Left colon (tissue), 2 donors: ENCODE measurements at regions not wholly inside any gene's neighbourhood (a gene's known extent, or its start where the extent isn't known, plus 50 kb on each side); places are given as distances from the start of the nearest gene placed in this dataset.

Experiments used
- ATAC-seq: fragments of 200-7000 bp; cut with Tn5 transposase; one replicate; pipeline ENCODE4 v1.9.1; 2020; ENCODE audit warnings: mild to moderate bottlenecking, moderate library complexity
- DNase-seq, 2 donors: peaks; one replicate each; pipeline ENCODE4 v3.0.0-alpha.2; 2020
- intact Hi-C, 2 donors: fragments of 100-400 bp; cut with DNase I in 1 of 2; cut with micrococcal nuclease in 1 of 2; formaldehyde crosslinking; loops; one replicate each; pipeline versions ENCODE4 v1.11.2 to v1.14.0; 2022; cut with DNase I, micrococcal nuclease
- donor health status: DM: no; HTN: no; CAD: no.
- donor health status: DM: yes; HTN: yes; CAD: no.

DNA sequence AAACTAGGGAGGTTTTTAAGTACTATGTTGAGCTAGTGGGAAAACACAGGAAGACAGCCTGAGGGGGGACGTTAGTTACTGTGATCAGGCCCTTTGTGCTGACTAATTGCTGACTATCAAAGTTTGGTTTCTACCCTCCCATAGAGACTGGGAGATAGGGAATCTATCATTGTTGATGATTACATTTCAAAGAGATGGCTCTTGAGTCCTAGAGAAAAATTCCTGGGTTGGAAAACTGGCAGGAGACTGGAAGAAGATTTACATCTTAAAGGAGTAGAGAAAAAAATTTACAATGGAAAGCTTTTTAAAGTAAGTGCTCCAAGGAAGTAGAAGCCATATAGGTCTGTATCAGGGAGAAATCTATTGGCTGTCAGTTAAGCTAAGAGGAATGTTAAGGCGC lies 522.0 kb upstream of the KLHL1 start:
- intact Hi-C loops = no loop called here
- ATAC-seq (no peak), DNase-seq (no peak)

- intact Hi-C loops = no loop called here
- ATAC-seq (no peak), DNase-seq (no peak)
Measured at GRCh38 chr13:70623239-70623638, 515.0 kb upstream of the KLHL1 start.

- DNase-seq (no peak), ATAC-seq (no peak)
- intact Hi-C loops = no loop called here
Measured at GRCh38 chr13:70622796-70623195, 514.5 kb upstream of the KLHL1 start.

- intact Hi-C loops = loop anchor here in 1 of 2 donors (10.0 kb wide), 1 partner anchor 1535 kb away; no protein-coding TSS in a partner anchor
- no peak for ATAC-seq
Measured at GRCh38 chr13:70619936-70620335, 511.7 kb upstream of the KLHL1 start.

DNA sequence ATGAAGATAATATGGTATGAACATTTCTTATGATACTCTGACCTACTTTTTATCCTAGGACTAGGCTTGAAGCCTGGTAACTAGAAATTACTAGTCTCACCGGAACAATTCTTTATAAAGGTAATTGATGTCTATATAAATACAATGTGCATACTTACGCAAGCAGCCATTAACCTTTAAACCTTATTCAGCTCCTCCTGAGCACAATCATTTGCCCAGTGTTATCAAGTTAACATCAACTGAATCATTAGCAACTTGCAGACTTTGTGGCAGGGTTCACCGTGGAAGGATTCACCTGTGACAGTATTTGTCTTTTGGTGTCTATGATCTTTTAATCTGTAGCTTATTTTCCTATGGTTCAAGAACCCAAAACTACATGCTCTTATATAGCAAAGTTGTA lies 508.6 kb upstream of the KLHL1 start:
- no peak for ATAC-seq
- intact Hi-C loops = loop anchor here in 1 of 2 donors (10.0 kb wide), 1 partner anchor 1538 kb away; no protein-coding TSS in a partner anchor
- no peak for DNase-seq

More at GRCh38 chr13:70619936-70620335, 511.7 kb upstream of the KLHL1 start:
- no peak for DNase-seq

DNA sequence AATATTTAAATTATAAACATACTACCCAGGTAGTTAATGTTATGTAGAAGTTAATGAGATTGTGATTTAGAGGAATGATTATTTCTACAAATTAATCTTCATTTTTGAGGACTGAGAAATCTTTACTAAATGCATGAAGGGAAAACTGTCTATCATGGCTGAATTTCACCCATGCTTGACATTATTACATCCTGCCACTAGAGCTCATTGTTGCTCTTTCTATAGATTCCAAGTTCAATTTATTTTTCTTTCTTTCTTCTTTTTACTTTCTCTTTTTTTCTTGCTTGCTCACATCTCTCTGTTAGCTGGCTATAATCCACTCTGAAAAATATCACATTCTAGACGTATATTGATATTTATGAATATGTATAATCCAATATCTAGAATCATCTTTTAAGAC lies 505.0 kb upstream of the KLHL1 start:
- intact Hi-C loops = loop anchor here in 1 of 2 donors (10.0 kb wide), 1 partner anchor 1542 kb away; no protein-coding TSS in a partner anchor
- DNase-seq (no peak), ATAC-seq (no peak)

- ATAC-seq (no peak), DNase-seq (no peak)
- intact Hi-C loops = loop anchor here in 1 of 2 donors (10.0 kb wide), 1 partner anchor 1542 kb away; no protein-coding TSS in a partner anchor
Measured at GRCh38 chr13:70612881-70613280, 504.6 kb upstream of the KLHL1 start.

- no peak for DNase-seq
- intact Hi-C loops = no loop called here
- ATAC-seq = no peak
Measured at GRCh38 chr13:70604448-70604847, 496.2 kb upstream of the KLHL1 start.

DNA sequence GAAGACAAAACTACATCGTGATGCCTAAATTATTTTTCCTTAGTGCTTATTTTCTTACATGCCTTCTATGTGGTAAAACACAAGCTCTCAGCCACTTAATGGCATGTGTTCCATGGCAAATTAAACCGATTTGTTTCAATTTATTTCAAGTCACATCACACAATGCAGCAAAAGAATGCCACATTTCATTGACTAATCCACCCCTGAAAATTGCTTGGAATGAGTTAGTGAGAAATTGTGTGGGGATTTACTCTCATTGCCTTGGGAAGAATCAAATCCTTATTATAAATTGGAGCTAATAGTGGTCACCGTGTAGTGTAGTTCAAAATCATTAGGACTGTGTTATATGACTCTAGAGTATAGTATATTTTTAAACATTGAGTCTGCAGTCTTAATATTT lies 485.5 kb upstream of the KLHL1 start:
- DNase-seq = no peak
- no peak for ATAC-seq
- intact Hi-C loops = no loop called here

DNA sequence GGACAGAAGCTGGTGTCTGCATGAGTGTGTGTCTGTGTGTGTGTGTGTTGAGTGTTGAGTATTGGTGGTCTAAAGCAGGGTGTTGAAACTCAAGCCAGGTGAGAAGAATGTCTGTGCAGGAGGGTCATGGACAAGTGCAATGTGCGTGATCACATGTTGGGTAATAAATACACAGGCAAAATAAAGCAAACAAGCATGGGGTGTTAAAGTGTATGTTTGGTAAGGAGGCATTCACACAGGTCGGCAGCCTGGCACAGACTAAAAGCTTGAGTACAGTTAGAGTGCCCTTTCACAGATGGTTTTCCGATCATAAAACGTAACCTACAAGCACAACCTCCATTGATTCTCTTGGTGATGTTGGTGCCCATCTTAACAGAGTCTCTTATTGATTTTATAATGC lies 476.9 kb upstream of the KLHL1 start:
- intact Hi-C loops = no loop called here
- no peak for ATAC-seq

GRCh38 chr13:70580825-70581224 lies 472.6 kb upstream of the KLHL1 start:
- no peak for DNase-seq
- intact Hi-C loops = no loop called here
- ATAC-seq = no peak

More for the DNA sequence above, 476.9 kb upstream of the KLHL1 start:
- DNase-seq = no peak

GRCh38 chr13:70579941-70580340 lies 471.7 kb upstream of the KLHL1 start:
- intact Hi-C loops = no loop called here
- no peak for ATAC-seq

GRCh38 chr13:70571221-70571620 lies 463.0 kb upstream of the KLHL1 start:
- ATAC-seq (no peak), DNase-seq (no peak)
- intact Hi-C loops = no loop called here

More at GRCh38 chr13:70579941-70580340, 471.7 kb upstream of the KLHL1 start:
- no peak for DNase-seq

DNA sequence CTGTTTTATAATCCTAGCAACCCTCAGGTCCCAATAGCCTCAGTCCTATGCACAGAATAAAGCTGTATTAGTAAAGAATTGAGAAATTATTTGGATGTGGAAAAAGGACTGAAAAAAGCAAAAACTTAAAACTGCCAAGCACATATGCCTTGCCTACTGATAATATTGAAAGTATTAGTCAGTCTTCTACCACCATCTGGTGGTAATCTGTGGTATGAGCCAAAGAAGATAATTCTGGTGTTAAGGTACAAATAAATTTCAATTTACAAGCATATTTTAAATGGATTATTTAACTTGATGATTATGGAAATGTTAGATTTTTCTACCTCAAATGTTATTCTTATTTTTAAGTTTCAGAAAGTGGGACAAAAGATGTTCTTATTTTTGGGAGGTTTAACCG lies 460.3 kb upstream of the KLHL1 start:
- intact Hi-C loops = no loop called here
- DNase-seq = no peak
- ATAC-seq = peak; percentile 55

DNA sequence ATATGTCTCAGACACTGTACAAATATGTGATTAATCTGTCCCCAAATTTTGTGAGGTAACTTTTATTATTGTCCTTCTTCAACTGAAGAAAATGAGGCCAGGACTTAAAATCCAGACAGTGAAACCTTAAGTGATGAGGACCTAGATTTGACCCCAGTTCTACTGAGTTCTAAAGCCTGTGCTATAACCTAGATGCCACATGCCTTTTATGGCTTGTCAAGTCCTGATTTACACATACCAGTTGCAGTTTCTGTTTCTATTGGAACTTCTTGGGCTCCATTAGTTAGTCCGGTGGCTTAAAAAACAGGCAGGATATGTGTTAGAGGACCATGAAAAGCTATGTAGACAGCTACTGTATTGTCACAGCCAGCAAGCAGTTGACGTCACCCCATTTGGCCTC lies 436.5 kb upstream of the KLHL1 start:
- DNase-seq (no peak), ATAC-seq (no peak)
- intact Hi-C loops = no loop called here

GRCh38 chr13:70541451-70541850 lies 433.2 kb upstream of the KLHL1 start:
- no peak for DNase-seq
- no peak for ATAC-seq
- intact Hi-C loops = no loop called here

DNA sequence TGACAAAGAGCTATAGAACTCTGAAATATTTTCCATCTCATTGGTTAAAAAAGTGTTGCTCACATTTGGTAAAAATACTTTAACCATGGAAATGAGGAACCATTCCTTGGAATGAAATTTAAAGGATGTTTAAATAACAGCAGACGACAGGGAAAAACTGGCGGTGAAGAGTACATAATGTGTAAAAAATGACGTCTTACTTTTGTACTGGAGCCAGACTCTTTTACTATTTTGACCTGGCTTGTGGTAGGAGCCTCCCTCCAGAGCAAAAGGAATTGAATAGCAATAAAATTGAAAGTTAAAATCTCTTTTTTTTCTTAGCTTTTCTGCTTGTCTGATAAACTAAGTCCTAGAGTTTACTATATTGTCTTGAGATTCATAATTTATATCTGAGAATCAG lies 426.2 kb upstream of the KLHL1 start:
- no peak for ATAC-seq
- DNase-seq = no peak
- intact Hi-C loops = no loop called here

DNA sequence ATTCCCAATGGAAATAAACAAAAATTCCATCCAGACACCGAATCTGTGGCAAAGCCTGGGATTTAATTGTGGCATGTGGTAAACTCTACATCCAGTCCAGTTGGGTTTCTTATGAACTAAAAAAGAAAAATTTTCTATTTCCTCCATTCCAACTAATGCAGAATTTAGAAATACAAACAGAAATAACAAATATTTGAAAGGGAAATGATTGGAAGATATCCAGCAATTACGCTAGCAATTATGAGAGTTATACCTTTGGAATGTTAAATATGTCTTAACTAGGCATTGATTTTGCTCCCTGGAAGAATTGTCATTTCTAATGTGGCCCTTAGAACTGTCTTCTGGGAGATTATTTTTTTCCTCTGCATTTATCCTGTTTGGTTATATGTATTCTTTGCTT lies 421.4 kb upstream of the KLHL1 start:
- intact Hi-C loops = no loop called here
- DNase-seq (no peak), ATAC-seq (no peak)

DNA sequence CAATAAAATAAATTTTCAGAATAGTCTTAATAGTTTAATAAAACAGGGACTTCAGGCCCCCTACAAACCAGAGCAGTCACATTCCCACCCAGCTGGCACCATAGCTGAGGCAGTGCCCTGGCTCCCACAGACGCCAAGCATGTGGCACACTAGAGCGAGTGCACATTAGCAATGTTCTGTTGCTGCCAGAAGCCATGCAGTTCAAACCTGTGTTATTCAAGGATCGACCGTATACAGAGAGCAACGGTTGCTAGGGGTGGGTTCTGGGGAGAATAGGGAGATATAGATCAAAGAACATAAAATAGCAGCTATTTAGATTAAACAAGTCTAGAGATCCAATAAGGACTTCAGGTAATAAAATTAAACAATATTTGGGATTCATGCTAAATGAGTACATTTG lies 419.3 kb upstream of the KLHL1 start:
- no peak for ATAC-seq
- no peak for DNase-seq
- intact Hi-C loops = no loop called here

DNA sequence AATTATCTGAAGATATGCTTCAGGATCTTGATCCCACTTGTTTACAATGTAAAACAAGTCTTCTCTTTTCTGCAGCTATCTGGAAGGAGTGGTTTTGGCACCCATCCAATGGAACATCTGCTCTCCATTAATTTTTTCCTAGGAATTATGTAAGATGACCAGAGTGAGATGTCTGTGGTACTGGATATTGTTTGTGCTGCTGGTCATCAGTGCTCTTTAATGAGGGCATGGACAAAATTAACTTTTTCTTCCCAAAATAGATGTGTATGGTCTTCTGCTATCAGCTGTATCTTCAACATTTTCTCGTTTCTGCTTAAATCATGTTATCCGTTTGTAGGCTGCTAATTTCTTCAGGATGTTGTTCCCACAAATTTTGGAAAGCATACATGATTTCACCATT lies 415.4 kb upstream of the KLHL1 start:
- intact Hi-C loops = no loop called here
- ATAC-seq (no peak), DNase-seq (no peak)

- no peak for ATAC-seq
- intact Hi-C loops = no loop called here
Measured at GRCh38 chr13:70520275-70521036, 412.2 kb upstream of the KLHL1 start.

More at GRCh38 chr13:70520275-70521036, 412.2 kb upstream of the KLHL1 start:
- no peak for DNase-seq
